Fibroblast of skin of scalp (primary cell): ENCODE measurements at regions not wholly inside any gene's neighbourhood (a gene's known extent, or its start where the extent isn't known, plus 50 kb on each side); places are given as distances from the start of the nearest gene placed in this dataset.

Experiments
- DNase-seq: peaks from one replicate; pipeline ENCODE4 v3.0.0-alpha.2; 2013

- DNase-seq: no peak
These were observed 1172.2 kb upstream of the GJE1 start for GRCh38 chr6:140960566-140960965.

DNA sequence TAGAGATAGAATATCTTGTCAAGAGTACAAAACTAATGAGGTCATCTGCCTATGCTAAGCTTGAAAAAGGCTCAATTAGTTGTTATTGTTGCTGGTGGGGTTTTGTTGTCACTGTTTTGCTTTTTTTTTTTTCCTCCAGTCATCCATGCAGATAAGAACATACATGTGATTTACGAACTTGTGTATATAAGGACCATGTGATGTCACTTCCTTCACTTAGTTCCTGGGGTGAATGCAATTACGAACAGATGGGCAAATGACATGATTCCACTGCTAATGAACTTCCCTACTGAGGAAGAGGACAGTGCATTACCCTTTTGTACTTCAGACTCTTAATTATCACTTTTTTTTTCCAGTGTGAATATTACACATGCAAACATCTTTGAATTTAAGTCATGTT is 1175.3 kb upstream of the GJE1 start:
- no peak for DNase-seq

GRCh38 chr6:140956571-140957369 is 1176.0 kb upstream of the GJE1 start:
- DNase-seq: peak; percentile 53

DNA sequence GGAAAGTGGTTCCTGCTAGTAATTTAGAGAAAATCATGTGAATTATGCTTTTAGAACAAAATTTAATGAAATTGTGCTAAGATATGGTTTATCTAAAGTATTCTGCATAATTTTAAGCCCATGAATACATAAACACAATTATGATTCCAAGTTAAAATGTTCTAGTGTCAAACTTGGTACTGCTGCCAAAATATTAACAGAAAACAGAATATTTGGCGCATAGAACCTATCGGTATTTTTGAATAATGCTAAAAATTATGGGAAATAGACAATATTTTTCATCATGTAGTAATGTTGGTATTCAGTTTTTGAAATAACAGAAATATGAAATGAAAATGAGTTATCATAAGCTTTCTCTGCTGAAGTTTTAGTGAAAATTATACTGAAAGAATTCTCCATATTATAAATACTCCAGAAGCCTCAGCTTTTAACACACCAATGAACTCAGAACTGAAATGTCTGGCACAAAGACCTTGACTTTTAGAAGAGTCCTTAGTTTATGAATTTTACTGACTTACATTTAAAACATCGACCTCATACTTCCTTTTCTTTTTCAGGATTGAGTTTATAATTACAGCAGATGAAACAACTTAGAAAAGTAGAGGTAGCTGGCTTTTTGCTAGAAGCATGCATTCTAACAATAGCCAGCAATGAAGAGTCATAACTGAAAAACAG is 1192.3 kb upstream of the GJE1 start:
- DNase-seq: no peak

DNA sequence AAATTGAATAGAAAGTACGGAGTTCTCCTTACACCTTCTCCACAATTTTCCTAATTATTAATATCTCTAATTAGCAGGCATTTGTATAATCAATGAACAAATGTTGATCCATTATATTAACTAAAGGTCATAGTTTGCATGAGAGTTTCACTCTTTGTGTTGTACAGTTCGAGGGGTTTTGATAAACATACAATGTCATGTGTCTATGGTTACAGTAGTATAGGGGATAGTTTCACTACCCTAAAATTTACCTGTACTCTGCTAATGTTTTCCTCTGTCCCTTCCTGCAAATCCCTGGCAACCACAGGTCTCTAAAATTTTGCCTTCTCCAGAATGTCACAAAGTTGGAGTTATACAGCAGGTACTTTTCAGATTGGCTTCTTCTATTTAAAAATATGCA is 1199.8 kb upstream of the GJE1 start:
- DNase-seq: no peak

GRCh38 chr6:140931581-140931980 is 1201.1 kb upstream of the GJE1 start:
- no peak for DNase-seq

- DNase-seq: no peak
These were observed 1203.6 kb upstream of the GJE1 start for GRCh38 chr6:140929121-140929520.

DNA sequence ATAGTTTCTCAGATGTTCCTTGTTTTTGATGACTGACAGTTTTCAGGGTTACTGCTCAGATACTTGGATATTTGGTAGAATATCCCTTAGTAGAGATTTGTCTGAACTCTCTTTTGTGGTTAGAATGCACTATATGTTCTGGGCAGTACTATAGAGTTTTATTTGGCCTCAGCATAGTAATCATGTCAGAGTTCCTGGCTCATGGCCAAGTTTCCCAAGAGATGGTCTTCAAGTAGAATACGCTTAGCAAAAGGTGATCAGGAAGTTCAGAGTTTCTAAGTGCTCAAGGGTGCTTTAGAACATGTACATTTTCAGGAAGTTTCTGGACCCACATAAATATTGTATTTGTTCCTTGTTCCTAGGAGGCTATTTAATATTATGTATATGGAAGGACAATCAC is 1209.7 kb upstream of the GJE1 start:
- no peak for DNase-seq

DNA sequence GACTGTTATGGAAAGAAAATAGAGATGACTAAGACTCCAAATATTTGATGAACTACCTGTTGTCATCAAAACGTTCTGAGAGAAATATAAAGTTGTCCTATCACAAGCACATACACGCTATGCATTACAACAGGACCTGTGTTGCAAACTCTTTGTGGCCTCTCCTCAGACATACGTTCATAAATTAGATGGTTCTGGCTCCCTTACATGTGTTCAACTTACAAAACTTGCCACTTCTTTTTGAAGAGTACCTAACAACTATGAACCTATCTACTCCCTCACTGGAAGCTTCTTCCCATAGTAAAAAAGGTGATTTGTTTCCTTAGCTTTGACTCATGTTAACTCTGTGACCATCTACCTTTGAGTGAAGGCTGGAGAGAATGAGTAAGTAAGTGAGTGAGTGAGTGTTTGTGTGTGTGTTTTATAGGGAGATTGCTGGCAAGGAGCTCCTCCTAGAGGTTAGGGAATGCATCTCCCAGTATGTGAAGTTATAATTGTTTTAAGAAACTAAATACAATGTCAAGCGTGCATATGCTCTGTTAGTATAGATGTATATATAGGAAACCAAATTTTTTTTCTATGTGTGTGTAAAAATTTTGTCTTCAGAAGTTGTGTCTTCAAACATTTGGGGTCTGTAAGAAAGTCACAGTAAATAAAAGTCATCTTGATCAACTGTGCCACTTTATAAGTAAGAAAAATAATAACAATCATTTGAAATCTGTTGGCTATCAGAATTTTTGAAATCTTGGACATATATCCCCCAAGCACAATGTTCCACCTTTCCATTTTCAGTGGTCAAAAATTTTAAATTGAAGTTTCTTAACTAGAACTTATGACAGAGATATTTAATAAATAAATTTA is 1211.1 kb upstream of the GJE1 start:
- peak; percentile 88 for DNase-seq

GRCh38 chr6:140917911-140918310 is 1214.8 kb upstream of the GJE1 start:
- DNase-seq: no peak

- no peak for DNase-seq
These were observed 1217.2 kb upstream of the GJE1 start for GRCh38 chr6:140915551-140915950.

DNA sequence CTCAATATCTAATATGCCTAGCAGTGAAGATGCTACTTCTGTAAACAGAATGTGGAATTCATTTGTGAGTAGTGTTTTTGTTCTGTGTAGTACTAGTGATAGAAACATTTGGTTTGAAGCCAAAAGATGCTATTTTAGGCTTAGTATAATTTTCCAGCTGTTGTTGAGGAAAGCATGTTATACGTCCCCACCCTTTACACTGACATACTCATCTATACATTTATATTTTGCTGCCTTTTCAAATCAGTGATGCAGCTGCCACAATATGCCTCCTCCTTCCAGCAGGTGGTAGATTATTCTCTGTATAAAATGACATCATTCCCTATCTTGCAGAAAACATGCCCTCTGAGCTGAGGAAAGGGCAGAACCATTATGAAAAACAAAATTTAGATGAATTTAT is 1217.6 kb upstream of the GJE1 start:
- peak; percentile 57 for DNase-seq

GRCh38 chr6:140912686-140913085 is 1220.0 kb upstream of the GJE1 start:
- DNase-seq: no peak

- DNase-seq: peak; percentile 56
These were observed 1223.1 kb upstream of the GJE1 start for GRCh38 chr6:140909625-140910024.

DNA sequence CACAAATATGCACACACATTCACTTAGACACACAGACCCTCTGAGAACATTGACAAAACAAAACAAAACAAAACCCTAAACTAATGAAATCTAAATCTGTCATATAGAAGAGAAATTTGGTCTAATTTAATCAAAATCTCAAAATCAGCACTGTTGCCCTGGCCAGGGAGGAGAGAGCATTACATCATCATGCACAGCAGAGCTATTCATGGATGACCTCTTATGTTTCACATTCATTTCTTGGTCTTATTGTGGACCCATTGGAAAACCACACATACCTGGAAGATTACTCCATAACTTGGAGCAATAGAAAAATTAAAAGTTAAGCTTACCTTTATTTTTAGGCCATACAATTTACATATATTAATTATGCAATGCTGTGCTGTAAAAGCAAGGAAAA is 1223.6 kb upstream of the GJE1 start:
- DNase-seq: peak; percentile 51

GRCh38 chr6:140908505-140908904 is 1224.2 kb upstream of the GJE1 start:
- DNase-seq: no peak

DNA sequence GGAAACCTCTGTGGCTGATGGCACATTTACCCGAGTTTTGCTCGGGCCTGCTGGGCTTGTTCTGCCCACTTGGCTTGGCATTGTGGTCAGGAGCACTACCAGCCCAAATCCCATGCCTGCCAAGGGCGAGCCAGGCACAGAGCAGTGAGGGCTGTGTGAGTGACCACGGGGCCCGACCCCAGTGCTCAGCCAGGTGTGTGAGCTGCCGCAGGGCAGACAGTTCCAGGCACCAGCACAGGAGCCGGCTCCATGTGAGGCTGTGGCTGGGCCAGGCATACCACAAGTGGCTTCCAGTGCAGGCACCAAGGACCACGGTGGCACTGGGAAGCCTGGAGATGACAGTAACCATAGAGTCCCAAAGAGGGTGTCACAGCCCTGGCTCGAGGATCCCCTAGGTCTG is 1225.5 kb upstream of the GJE1 start:
- DNase-seq: no peak

DNA sequence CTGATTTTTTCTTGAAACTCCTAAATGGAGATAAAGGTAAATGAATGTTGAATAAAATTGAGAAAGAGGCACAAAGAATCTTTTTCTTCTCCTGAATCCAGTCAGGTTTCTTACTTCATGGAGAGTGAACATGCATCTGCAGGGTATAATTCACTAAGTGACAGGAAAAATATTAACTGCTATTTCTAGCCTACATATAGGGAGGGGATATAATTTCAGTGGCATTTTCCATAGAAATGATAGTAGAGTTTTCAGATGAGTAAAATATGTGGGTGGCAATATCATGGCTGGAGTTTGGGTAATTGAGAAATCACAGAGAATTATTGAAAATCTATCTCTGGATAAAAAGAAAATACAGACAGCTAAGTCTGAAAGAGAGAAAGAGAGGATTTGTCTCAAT is 1227.0 kb upstream of the GJE1 start:
- DNase-seq: no peak

GRCh38 chr6:140905050-140905449 is 1227.7 kb upstream of the GJE1 start:
- DNase-seq: no peak

DNA sequence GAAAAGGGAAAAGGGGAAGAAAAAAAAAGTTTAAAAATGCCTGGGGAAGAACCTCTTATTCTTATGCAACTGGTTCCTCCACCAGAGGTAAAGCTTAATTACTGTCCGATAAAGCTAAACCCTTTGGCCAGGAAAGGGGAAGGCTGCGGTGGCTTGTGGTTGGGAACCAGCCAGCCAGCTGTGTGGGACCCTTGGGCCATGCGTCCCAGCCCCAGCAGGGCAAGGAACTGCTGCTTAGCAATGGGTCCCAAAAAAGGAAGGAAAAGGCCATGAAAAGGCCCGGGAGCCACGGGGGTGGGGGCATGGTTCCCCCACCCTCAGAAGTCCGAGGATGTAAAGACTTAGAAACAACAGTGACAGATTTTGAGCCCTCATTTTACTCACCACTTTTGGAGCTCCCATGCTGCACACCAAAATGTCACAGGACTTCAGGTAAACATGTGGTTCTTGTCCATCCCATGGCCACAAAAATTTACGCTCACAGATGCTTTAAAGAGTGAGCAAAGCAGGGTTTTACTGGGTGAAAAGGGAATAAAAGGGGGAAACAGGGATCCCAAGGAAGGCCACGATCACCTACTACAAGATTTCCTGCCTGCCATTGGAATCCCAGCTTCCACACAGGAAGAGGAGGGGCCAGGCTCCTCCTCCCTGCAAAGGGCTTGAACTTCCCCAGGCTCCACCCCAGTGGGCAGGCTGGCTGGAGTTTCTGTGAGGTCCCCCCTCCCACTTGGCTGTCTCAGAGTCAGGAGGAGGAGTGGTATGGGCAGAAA is 1234.7 kb upstream of the GJE1 start:
- no peak for DNase-seq

- no peak for DNase-seq
These were observed 1235.4 kb upstream of the GJE1 start for GRCh38 chr6:140897349-140897748.

DNA sequence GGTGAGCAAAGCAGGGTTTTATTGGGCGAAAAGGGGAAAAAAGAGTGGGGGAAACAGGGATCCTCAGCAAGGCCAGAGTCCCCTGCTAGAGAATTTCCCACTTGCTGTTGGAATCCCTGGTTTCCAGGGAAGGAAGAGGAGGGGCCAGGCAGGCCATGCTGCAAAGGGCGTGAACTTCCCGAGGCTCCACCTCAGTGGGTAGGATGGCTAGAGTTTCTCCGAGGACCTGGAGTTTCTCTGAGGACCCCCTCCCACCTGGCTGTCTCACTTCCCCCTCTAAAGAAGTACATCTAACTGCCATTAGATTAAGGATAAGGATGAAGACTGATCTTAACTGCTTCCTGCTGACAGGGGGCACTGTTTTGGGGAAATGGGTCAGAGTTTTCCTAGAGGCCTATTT is 1239.3 kb upstream of the GJE1 start:
- no peak for DNase-seq

DNA sequence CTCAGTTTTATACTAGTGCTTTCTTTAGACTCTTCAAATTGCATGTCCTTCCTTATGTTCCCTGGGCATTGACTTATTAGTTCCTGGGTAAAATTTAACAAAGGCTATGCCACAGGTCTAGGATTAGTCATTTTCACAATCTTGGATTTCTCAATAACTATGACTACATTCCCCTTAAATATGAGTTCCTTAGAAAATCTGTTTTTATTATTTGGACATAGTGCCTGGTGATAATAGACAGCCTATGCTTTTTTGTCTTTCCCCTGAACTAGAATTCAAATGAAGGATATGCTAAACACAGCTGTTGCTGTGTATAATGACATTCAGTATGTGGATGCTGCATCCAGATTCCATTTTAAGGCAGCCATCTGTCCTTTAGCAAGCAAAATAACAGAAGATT is 1252.8 kb upstream of the GJE1 start:
- peak; percentile 29 for DNase-seq
